ENCODE measurements at regions not wholly inside any gene's neighbourhood (a gene's known extent, or its start where the extent isn't known, plus 50 kb on each side); places are given as distances from the start of the nearest gene placed in this dataset.

DNA sequence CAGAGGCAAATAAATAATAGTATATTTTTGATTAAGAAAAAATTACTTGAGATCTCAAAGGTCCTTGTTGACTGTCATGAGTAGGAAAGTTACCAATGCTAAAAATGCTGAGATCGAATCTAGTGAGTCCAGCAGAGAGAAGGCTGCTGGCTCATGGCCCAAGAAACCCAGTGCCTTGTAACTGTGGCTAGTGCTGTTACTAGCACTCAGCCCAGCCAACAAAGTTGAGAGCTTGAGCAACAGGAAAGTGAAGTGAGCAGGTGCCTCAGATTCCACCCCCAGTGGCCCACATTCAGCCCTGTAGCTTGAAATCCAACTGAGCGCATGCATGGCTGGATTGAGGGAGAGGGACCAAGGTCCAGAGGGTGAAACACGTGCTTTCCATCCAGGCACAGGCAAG, 398.2 kb downstream of the SHANK2 start:
- TF ChIP-seq, protein P1, sequence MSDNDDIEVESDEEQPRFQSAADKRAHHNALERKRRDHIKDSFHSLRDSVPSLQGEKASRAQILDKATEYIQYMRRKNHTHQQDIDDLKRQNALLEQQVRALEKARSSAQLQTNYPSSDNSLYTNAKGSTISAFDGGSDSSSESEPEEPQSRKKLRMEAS (IDR thresholded peaks at IDR 0.05): no peak
- no peak for TF ChIP-seq REST (IDR thresholded peaks at IDR 0.05; ENCODE audit: low read depth)
- no peak for TF ChIP-seq CREB1 (IDR thresholded peaks at IDR 0.05; ENCODE audit: low read depth)
- no peak for TF ChIP-seq EP300 (IDR thresholded peaks at IDR 0.05; ENCODE audit: borderline replicate concordance)
- TF ChIP-seq TAF1 (IDR thresholded peaks at IDR 0.05; ENCODE audit: low read depth): no peak
